HepG2 (cell line): ENCODE measurements at regions not wholly inside any gene's neighbourhood (a gene's known extent, or its start where the extent isn't known, plus 50 kb on each side); places are given as distances from the start of the nearest gene placed in this dataset.
A peak's percentile ranks its signal among the peaks of the same experiment; 100 is the strongest.

ENCODE experiments used
- ATAC-seq: fragments of 200-7000 bp; cut with Tn5 transposase; 3 replicates; pipeline ENCODE4 v1.9.1; 2020; ENCODE audit warnings: mild to moderate bottlenecking, moderate library complexity
- BruUV-seq: library from RNA; stranded (reverse); fragments of 400-500 nt; replicated peaks from 2 replicates; lab custom pipeline; 2021; lab: Mats Ljungman, UMichigan
- CTCF ChIA-PET: fragments of 300-600 bp; formaldehyde crosslinking; extraction: SDS; loops from one replicate; lab custom pipeline; 2021; ENCODE audit warnings: low total read pairs, inconsistent platforms, low intra/inter-chr PET ratio; lab: Yijun Ruan, JAX
- POLR2A ChIA-PET: fragments of 350-600 bp; sonication (Branson Sonifier 250); formaldehyde crosslinking; loops from one replicate; lab custom pipeline; 2020; ENCODE audit warnings: antibody characterized with exemption, inconsistent platforms; lab: Yijun Ruan, JAX
- DNase-seq: peaks from one replicate; pipeline ENCODE4 v3.0.0-alpha.2; 2015; ENCODE audit warnings: low spot score
- FAIRE-seq: peaks from 3 replicates; lab custom pipeline; 2011; peaks lifted over from hg19 to GRCh38; lab: Jason Lieb, UNC
- H2AFZ ChIP-seq: one replicate; pipeline ENCODE4 v1.6.1; 2011; ENCODE audit warnings: low read length, inconsistent platforms
- H3K27ac ChIP-seq: fragments of 300-600 bp; 3 replicates; pipeline ENCODE4 v1.8.0; 2011; ENCODE audit warnings: mixed run types, mild to moderate bottlenecking, mixed read lengths, low read length, inconsistent platforms; ENCODE audit not compliant: insufficient read depth; ENCODE audit errors: extremely low read length
- H3K27me3 ChIP-seq, 2 experiments: fragments of 200-600 bp in 1 of 2; 2 replicates in 1 of 2; 3 replicates in 1 of 2; pipeline versions ENCODE4 v1.6.0 to v1.8.0; 2011; ENCODE audit warnings: low read length in 2 of 2, mild to moderate bottlenecking in 2 of 2, moderate library complexity in 2 of 2, inconsistent platforms in 1 of 2; ENCODE audit not compliant: insufficient read depth in 2 of 2, control insufficient read depth in 1 of 2
- H3K36me3 ChIP-seq, 2 experiments: fragments of 200-600 bp in 1 of 2; replicated peaks in 1 of 2; 2 replicates in 1 of 2; 3 replicates in 1 of 2; pipeline versions ENCODE4 v1.5.1 to v1.8.0; 2011; ENCODE audit warnings: low read length in 2 of 2, inconsistent platforms in 1 of 2; ENCODE audit not compliant: insufficient read depth in 2 of 2, control insufficient read depth in 1 of 2
- H3K4me1 ChIP-seq: 2 replicates; pipeline ENCODE4 v1.5.1; 2012; ENCODE audit warnings: low read length, inconsistent platforms; ENCODE audit not compliant: insufficient read depth
- H3K4me2 ChIP-seq: 2 replicates; pipeline ENCODE4 v1.6.0; 2011; ENCODE audit warnings: low read depth, low read length, inconsistent platforms
- H3K4me3 ChIP-seq, 3 experiments: fragments of 200-600 bp in 1 of 3; sonication (generic), shearing (Covaris generic) in 1 of 3; replicated peaks in 1 of 3; 2 replicates each; pipeline ENCODE4 v1.5.1; 2011 to 2016; ENCODE audit warnings: low read length in 3 of 3, inconsistent platforms in 2 of 3, low read depth in 2 of 3, mild to moderate bottlenecking in 2 of 3, control low read depth in 1 of 3, mixed read lengths in 1 of 3; ENCODE audit not compliant: insufficient read depth in 1 of 3
- H3K79me2 ChIP-seq: one replicate; pipeline ENCODE4 v1.6.1; 2011; ENCODE audit warnings: low read length, inconsistent platforms; ENCODE audit not compliant: insufficient read depth
- H3K9ac ChIP-seq: 2 replicates; pipeline ENCODE4 v1.6.0; 2011; ENCODE audit warnings: mild to moderate bottlenecking, low read depth, low read length, inconsistent platforms; ENCODE audit not compliant: insufficient read depth
- H3K9me3 ChIP-seq: 2 replicates; pipeline ENCODE4 v1.5.1; 2012; ENCODE audit warnings: mild to moderate bottlenecking, low read length
- H4K20me1 ChIP-seq: 2 replicates; pipeline ENCODE4 v1.6.0; 2011; ENCODE audit warnings: inconsistent platforms, mild to moderate bottlenecking, low read length, moderate library complexity; ENCODE audit not compliant: insufficient read depth
- FOXM1 ChIP-seq: sonication (generic); formaldehyde crosslinking; IDR thresholded peaks from 2 replicates; pipeline ENCODE4 v1.5.0; 2020; ENCODE audit warnings: missing genetic modification reagents
- HOXA3 ChIP-seq: sonication (generic); formaldehyde crosslinking; IDR thresholded peaks from 2 replicates; pipeline ENCODE4 v1.5.0; 2020; ENCODE audit warnings: missing genetic modification reagents
- MAFF ChIP-seq: IDR thresholded peaks from 2 replicates; pipeline ENCODE4 v1.6.1; 2011; ENCODE audit warnings: low read depth, low read length, improper control_type of control experiment
- MAFK ChIP-seq, 2 experiments: IDR thresholded peaks in 1 of 2; conservative IDR thresholded peaks in 1 of 2; 2 replicates each; pipeline ENCODE4 v1.6.1; 2011; ENCODE audit warnings: improper control_type of control experiment in 2 of 2, low read length in 2 of 2
- NCOA5 ChIP-seq: sonication (generic); formaldehyde crosslinking; IDR thresholded peaks from 2 replicates; pipeline ENCODE4 v1.4.0; 2020; ENCODE audit warnings: missing genetic modification reagents
- PAF1 ChIP-seq: IDR thresholded peaks from 2 replicates; pipeline ENCODE4 v1.6.1; 2016; ENCODE audit warnings: missing genetic modification reagents, missing compliant biosample characterization
- PBX3 ChIP-seq: sonication (generic); formaldehyde crosslinking; IDR thresholded peaks from 2 replicates; pipeline ENCODE4 v1.8.1; 2023; ENCODE audit warnings: missing genetic modification reagents, inconsistent platforms, borderline replicate concordance
- RBAK ChIP-seq: sonication (generic); formaldehyde crosslinking; IDR thresholded peaks from 2 replicates; pipeline ENCODE4 v1.5.1; 2020; ENCODE audit warnings: mild to moderate bottlenecking, missing genetic modification reagents
- ZKSCAN8 ChIP-seq: IDR thresholded peaks from 2 replicates; pipeline ENCODE4 v1.6.1; 2016; ENCODE audit warnings: borderline replicate concordance, missing genetic modification reagents, missing compliant biosample characterization
- ZNF136 ChIP-seq: sonication (generic); formaldehyde crosslinking; IDR thresholded peaks from 2 replicates; pipeline ENCODE4 v1.8.1; 2022; ENCODE audit warnings: low read depth, mild to moderate bottlenecking, moderate library complexity, missing genetic modification reagents
- ZNF260 ChIP-seq: sonication (generic); formaldehyde crosslinking; IDR thresholded peaks from 2 replicates; pipeline ENCODE4 v1.4.0; 2020; ENCODE audit warnings: missing genetic modification reagents, low read depth, mild to moderate bottlenecking, borderline replicate concordance
- ZSCAN21 ChIP-seq: sonication (generic); formaldehyde crosslinking; IDR thresholded peaks from 2 replicates; pipeline ENCODE4 v1.8.0; 2022; ENCODE audit warnings: mild to moderate bottlenecking, missing genetic modification reagents, moderate library complexity, borderline replicate concordance
- WGBS: methylation state at CpG from one replicate; pipeline ENCODE4 v1.1.6; 2017; ENCODE audit warnings: low lambda C conversion rate; 5-methylcytosine and 5-hydroxymethylcytosine counted together
- in situ Hi-C: cut with HindIII; loops from 2 replicates; pipeline ENCODE4 v1.10.0; 2017; ENCODE audit warnings: low pct_unique_long_range_greater_than_20kb; ENCODE audit not compliant: extremely low pct_ligation_motif_present
- intact Hi-C: fragments of 100-400 bp; cut with micrococcal nuclease; formaldehyde crosslinking; loops from one replicate; pipeline ENCODE4 v1.10.0; 2022; ENCODE audit not compliant: unreplicated experiment
- TF ChIP-seq, protein P1 (sequence below): sonication (generic); formaldehyde crosslinking; conservative IDR thresholded peaks from 2 replicates; pipeline ENCODE4 v1.8.0; 2022; ENCODE audit warnings: missing genetic modification reagents
- TF ChIP-seq, protein P2 (sequence below): sonication (generic); formaldehyde crosslinking; IDR thresholded peaks from 2 replicates; pipeline ENCODE4 v1.4.0; 2020; ENCODE audit warnings: mild to moderate bottlenecking, missing genetic modification reagents

DNA sequence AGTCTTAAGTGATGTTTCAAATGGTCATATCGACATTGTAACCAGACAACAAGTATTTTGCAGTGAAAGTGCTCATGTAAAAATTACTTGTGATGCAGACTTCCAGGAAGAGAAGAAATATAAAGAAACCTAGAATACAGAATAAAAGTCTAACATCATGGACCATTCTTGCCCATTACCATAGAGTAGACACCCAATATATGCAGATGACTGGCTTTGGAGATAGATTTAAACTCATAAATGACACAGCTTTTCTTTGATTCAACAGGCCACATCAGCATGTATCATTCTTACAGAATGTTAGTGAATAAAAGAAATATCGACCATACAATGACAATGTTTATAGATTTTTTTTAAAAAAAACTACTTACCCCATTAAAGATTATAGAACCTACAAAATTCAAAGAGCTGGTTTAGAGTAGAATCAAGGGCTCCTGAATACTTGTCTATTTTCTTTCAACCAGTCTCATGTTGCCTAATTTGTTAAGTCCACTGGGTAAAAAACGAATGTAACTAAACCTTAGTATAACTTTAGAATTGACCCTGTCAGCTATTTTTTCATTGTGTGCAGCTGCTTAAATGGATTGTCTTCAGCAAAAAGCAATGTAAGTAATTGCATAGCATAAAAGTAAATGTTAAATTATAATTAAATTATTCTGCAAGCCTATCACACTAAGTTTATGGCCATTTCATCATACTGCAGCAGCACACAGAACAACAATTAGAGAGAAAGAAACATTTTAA lies 268.7 kb upstream of the AGTR1 start:
- H3K27ac ChIP-seq: no peak overlapping the region
- in situ Hi-C loops (no loop called here), intact Hi-C loops (no loop called here)
- CTCF ChIA-PET: no interaction called here
- 0% methylated on average over 3 of the region's 3 CpGs for WGBS
- no peak for FAIRE-seq
- H3K4me3 ChIP-seq: no peak overlapping the region
- H4K20me1 ChIP-seq: no peaks in the 10 kb centered on the region
- H3K79me2 ChIP-seq: no peaks in the 10 kb centered on the region
- DNase-seq: no peak
- H3K9ac ChIP-seq: no peak overlapping the region
- H3K36me3 ChIP-seq: no peaks in the 10 kb centered on the region
- H3K9me3 ChIP-seq: no peaks in the 10 kb centered on the region
- no peaks in the 10 kb centered on the region for H3K4me1 ChIP-seq
- H2AFZ ChIP-seq: no peak overlapping the region
- no peaks in the 10 kb centered on the region for H3K27me3 ChIP-seq
- no peak for ATAC-seq
- POLR2A ChIA-PET: no interaction called here
- TF ChIP-seq PBX3 (CRISPR knock-in tag): no peak
- no peak for TF ChIP-seq ZNF136
- TF ChIP-seq ZNF260 (CRISPR knock-in tag): no peak
- no peak for TF ChIP-seq ZKSCAN8
- TF ChIP-seq FOXM1 (CRISPR knock-in tag): no peak
- TF ChIP-seq HOXA3 (CRISPR knock-in tag): no peak
- TF ChIP-seq PAF1 (CRISPR knock-in tag): no peak
- no peak for TF ChIP-seq ZSCAN21 (CRISPR knock-in tag)
- TF ChIP-seq, protein P1, sequence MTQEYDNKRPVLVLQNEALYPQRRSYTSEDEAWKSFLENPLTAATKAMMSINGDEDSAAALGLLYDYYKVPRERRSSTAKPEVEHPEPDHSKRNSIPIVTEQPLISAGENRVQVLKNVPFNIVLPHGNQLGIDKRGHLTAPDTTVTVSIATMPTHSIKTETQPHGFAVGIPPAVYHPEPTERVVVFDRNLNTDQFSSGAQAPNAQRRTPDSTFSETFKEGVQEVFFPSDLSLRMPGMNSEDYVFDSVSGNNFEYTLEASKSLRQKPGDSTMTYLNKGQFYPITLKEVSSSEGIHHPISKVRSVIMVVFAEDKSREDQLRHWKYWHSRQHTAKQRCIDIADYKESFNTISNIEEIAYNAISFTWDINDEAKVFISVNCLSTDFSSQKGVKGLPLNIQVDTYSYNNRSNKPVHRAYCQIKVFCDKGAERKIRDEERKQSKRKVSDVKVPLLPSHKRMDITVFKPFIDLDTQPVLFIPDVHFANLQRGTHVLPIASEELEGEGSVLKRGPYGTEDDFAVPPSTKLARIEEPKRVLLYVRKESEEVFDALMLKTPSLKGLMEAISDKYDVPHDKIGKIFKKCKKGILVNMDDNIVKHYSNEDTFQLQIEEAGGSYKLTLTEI (CRISPR knock-in tag): no peak
- TF ChIP-seq, protein P2, sequence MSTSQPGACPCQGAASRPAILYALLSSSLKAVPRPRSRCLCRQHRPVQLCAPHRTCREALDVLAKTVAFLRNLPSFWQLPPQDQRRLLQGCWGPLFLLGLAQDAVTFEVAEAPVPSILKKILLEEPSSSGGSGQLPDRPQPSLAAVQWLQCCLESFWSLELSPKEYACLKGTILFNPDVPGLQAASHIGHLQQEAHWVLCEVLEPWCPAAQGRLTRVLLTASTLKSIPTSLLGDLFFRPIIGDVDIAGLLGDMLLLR (CRISPR knock-in tag): no peak
- peak; percentile 49 to 81; a peak in 3 of 4 replicates for TF ChIP-seq MAFK (conservative IDR thresholded peaks at IDR 0.05 in 1 of 2, IDR thresholded peaks at IDR 0.05 in 1 of 2; ENCODE audit: low read length in 2 of 2)
- no peak for TF ChIP-seq NCOA5 (CRISPR knock-in tag)
- TF ChIP-seq RBAK (CRISPR knock-in tag): no peak
- TF ChIP-seq MAFF: peak; percentile 73
- H3K4me2 ChIP-seq: no peak overlapping the region
- BruUV-seq: no TSS peak
